SK-N-SH (cell line): ENCODE measurements at regions not wholly inside any gene's neighbourhood (a gene's known extent, or its start where the extent isn't known, plus 50 kb on each side); places are given as distances from the start of the nearest gene placed in this dataset.
A peak's percentile ranks its signal among the peaks of the same experiment; 100 is the strongest.

Experiments used
- CTCF ChIA-PET: fragments of 300-600, 350-600 bp; formaldehyde crosslinking; extraction: SDS; loops from one replicate; lab custom pipeline; 2021; lab: Yijun Ruan, JAX
- POLR2A ChIA-PET: fragments of 350-600 bp; sonication (Branson Sonifier 250); formaldehyde crosslinking; extraction: SDS; loops from one replicate; lab custom pipeline; 2020; ENCODE audit warnings: antibody characterized with exemption, inconsistent platforms; lab: Yijun Ruan, JAX
- DNase-seq: peaks from one replicate; pipeline ENCODE4 v3.0.0; 2012
- H2AFZ ChIP-seq: fragments of 200-600 bp; sonication (generic); 2 replicates; pipeline ENCODE4 v1.8.1; 2016; ENCODE audit warnings: antibody characterized with exemption, mild to moderate bottlenecking, low read depth
- H3F3A ChIP-seq: fragments of 200-600 bp; sonication (generic); replicated peaks from 2 replicates; pipeline ENCODE3; 2016; ENCODE audit warnings: antibody characterized with exemption, mild to moderate bottlenecking; ENCODE audit not compliant: insufficient read depth
- H3K27ac ChIP-seq, 2 experiments: fragments of 200-500 bp in 1 of 2; fragments of 200-600 bp in 1 of 2; sonication (Bioruptor generic) in 1 of 2; sonication (generic), shearing (Covaris generic) in 1 of 2; 2 replicates each; pipeline versions ENCODE4 v1.5.1 to v1.6.1; 2014 to 2016; ENCODE audit warnings: low read depth in 2 of 2, inconsistent platforms in 1 of 2, low read length in 1 of 2, mild to moderate bottlenecking in 1 of 2, mixed read lengths in 1 of 2
- H3K27me3 ChIP-seq: fragments of 200-600 bp; sonication (generic), shearing (Covaris generic); 2 replicates; pipeline ENCODE4 v1.6.1; 2016; ENCODE audit warnings: mixed run types; ENCODE audit not compliant: insufficient read depth
- H3K36me3 ChIP-seq, 2 experiments: fragments of 200-500 bp in 1 of 2; fragments of 200-600 bp in 1 of 2; sonication (Bioruptor generic) in 1 of 2; sonication (generic) in 1 of 2; replicated peaks in 1 of 2; 2 replicates each; pipeline versions ENCODE3 to v1.5.1; 2014 to 2016; ENCODE audit warnings: low read length in 1 of 2, mild to moderate bottlenecking in 1 of 2; ENCODE audit not compliant: insufficient read depth in 2 of 2, control insufficient read depth in 1 of 2
- H3K4me1 ChIP-seq, 2 experiments: fragments of 200-500 bp in 1 of 2; fragments of 200-600 bp in 1 of 2; sonication (Bioruptor generic) in 1 of 2; sonication (generic), shearing (Covaris generic) in 1 of 2; 2 replicates each; pipeline versions ENCODE4 v1.5.1 to v1.6.1; 2014 to 2016; ENCODE audit warnings: low read depth in 1 of 2, low read length in 1 of 2, mixed run types in 1 of 2; ENCODE audit not compliant: insufficient read depth in 2 of 2, control insufficient read depth in 1 of 2
- H3K4me2 ChIP-seq: fragments of 200-600 bp; sonication (generic), shearing (Covaris generic); 2 replicates; pipeline ENCODE4 v1.6.1; 2017; ENCODE audit warnings: mixed run types
- H3K4me3 ChIP-seq, 2 experiments: fragments of 200-500 bp in 1 of 2; fragments of 200-600 bp in 1 of 2; sonication (Bioruptor generic) in 1 of 2; sonication (generic), shearing (Covaris generic) in 1 of 2; 2 replicates each; pipeline versions ENCODE4 v1.5.1 to v1.8.1; 2014 to 2016; ENCODE audit warnings: low read depth in 2 of 2, inconsistent platforms in 1 of 2, low read length in 1 of 2, mild to moderate bottlenecking in 1 of 2, mixed read lengths in 1 of 2, moderate library complexity in 1 of 2
- H3K79me2 ChIP-seq: fragments of 200-600 bp; sonication (generic); 2 replicates; pipeline ENCODE4 v1.8.1; 2017; ENCODE audit warnings: mild to moderate bottlenecking; ENCODE audit not compliant: insufficient read depth
- H3K9ac ChIP-seq: fragments of 200-600 bp; sonication (generic); 2 replicates; pipeline ENCODE4 v1.6.1; 2017; ENCODE audit warnings: mixed run types
- H3K9me2 ChIP-seq: fragments of 200-600 bp; sonication (generic); 2 replicates; pipeline ENCODE4 v1.6.1; 2017; ENCODE audit warnings: mixed run types
- H3K9me3 ChIP-seq: fragments of 200-600 bp; sonication (generic); 2 replicates; pipeline ENCODE4 v1.6.1; 2017; ENCODE audit warnings: mixed run types, mild to moderate bottlenecking, moderate library complexity
- H4K20me1 ChIP-seq: fragments of 200-600 bp; sonication (generic); 2 replicates; pipeline ENCODE4 v1.6.1; 2017; ENCODE audit warnings: mild to moderate bottlenecking, mixed run types; ENCODE audit not compliant: insufficient read depth
- CHD2 ChIP-seq: fragments of 150-350 bp; IDR thresholded peaks from 2 replicates; pipeline ENCODE4 v1.6.1; 2018; ENCODE audit warnings: low read length; ENCODE audit not compliant: partially characterized antibody
- ELF1 ChIP-seq: IDR thresholded peaks from 2 replicates; pipeline ENCODE4 v1.4.0; 2012
- EZH2phosphoT487 ChIP-seq: fragments of 200-600 bp; sonication (generic); IDR thresholded peaks from 2 replicates; pipeline ENCODE4 v1.6.1; 2017; ENCODE audit warnings: low read depth, mixed run types, mild to moderate bottlenecking, antibody characterized with exemption, moderate library complexity, borderline replicate concordance
- FOXJ3 ChIP-seq: sonication (generic); formaldehyde crosslinking; IDR thresholded peaks from 2 replicates; pipeline ENCODE4 v1.5.1; 2020; ENCODE audit warnings: mild to moderate bottlenecking, missing genetic modification reagents
- GATA2 ChIP-seq: sonication (generic); formaldehyde crosslinking; IDR thresholded peaks from 2 replicates; pipeline ENCODE4 v1.5.0; 2020; ENCODE audit warnings: mild to moderate bottlenecking, missing genetic modification reagents
- MAX ChIP-seq: IDR thresholded peaks from 2 replicates; pipeline ENCODE4 v1.4.0; 2012; ENCODE audit warnings: low read depth
- MXI1 ChIP-seq: IDR thresholded peaks from 2 replicates; pipeline ENCODE4 v1.6.1; 2012; ENCODE audit warnings: mild to moderate bottlenecking, low read depth, low read length, improper control_type of control experiment
- NFIC ChIP-seq: IDR thresholded peaks from 2 replicates; pipeline ENCODE4 v1.4.0; 2012; ENCODE audit warnings: borderline replicate concordance
- PBX3 ChIP-seq: IDR thresholded peaks from 2 replicates; pipeline ENCODE4; 2012
- POLR2AphosphoS5 ChIP-seq: IDR thresholded peaks from 2 replicates; pipeline ENCODE4 v1.6.1; 2012; ENCODE audit warnings: low read depth, low read length
- RAD21 ChIP-seq: IDR thresholded peaks from 2 replicates; pipeline ENCODE4 v1.6.1; 2012; ENCODE audit warnings: mild to moderate bottlenecking, low read length
- RCOR1 ChIP-seq: fragments of 150-350 bp; IDR thresholded peaks from 2 replicates; pipeline ENCODE4 v1.6.1; 2017; ENCODE audit warnings: antibody characterized with exemption, low read length
- RFX5 ChIP-seq: IDR thresholded peaks from 2 replicates; pipeline ENCODE4 v1.6.1; 2012; ENCODE audit warnings: mild to moderate bottlenecking, improper control_type of control experiment, low read length
- RXRA ChIP-seq: IDR thresholded peaks from 2 replicates; pipeline ENCODE4 v1.4.0; 2012; ENCODE audit warnings: low read depth, mild to moderate bottlenecking, borderline replicate concordance
- SIN3A ChIP-seq: IDR thresholded peaks from 2 replicates; pipeline ENCODE4 v1.6.1; 2012; ENCODE audit warnings: low read depth, mild to moderate bottlenecking, low read length, moderate library complexity, borderline replicate concordance
- SMC3 ChIP-seq: IDR thresholded peaks from 2 replicates; pipeline ENCODE4 v1.6.1; 2012; ENCODE audit warnings: low read depth, low read length, improper control_type of control experiment
- TCF12 ChIP-seq: IDR thresholded peaks from 2 replicates; pipeline ENCODE4 v1.4.0; 2012
- TEAD4 ChIP-seq: IDR thresholded peaks from 2 replicates; pipeline ENCODE4 v1.4.0; 2012; ENCODE audit warnings: mild to moderate bottlenecking, borderline replicate concordance; ENCODE audit not compliant: insufficient read depth
- YY1 ChIP-seq: IDR thresholded peaks from 2 replicates; pipeline ENCODE4 v1.4.0; 2012; ENCODE audit warnings: low read depth, mild to moderate bottlenecking
- WGBS: methylation state at CpG from one replicate; pipeline ENCODE4 v1.1.6; 2017; ENCODE audit warnings: low lambda C conversion rate; 5-methylcytosine and 5-hydroxymethylcytosine counted together
- TF ChIP-seq, protein P1 (sequence below): IDR thresholded peaks from 2 replicates; pipeline ENCODE4 v1.4.0; 2012; ENCODE audit warnings: low read depth, borderline replicate concordance
- TF ChIP-seq, protein P2 (sequence below): fragments of 150-350 bp; IDR thresholded peaks from 2 replicates; pipeline ENCODE4 v1.6.1; 2016; ENCODE audit warnings: mild to moderate bottlenecking, low read depth, low read length

- CTCF ChIA-PET: no interaction called here
- TF ChIP-seq, protein P1, sequence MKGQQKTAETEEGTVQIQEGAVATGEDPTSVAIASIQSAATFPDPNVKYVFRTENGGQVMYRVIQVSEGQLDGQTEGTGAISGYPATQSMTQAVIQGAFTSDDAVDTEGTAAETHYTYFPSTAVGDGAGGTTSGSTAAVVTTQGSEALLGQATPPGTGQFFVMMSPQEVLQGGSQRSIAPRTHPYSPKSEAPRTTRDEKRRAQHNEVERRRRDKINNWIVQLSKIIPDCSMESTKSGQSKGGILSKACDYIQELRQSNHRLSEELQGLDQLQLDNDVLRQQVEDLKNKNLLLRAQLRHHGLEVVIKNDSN: no peak
- TF ChIP-seq CHD2 (no peak), MAX (no peak), GATA2 (CRISPR knock-in tag) (no peak), MXI1 (no peak), RXRA (no peak), FOXJ3 (CRISPR knock-in tag) (no peak), TCF12 (no peak), SMC3 (no peak), ELF1 (no peak), RAD21 (no peak), RCOR1 (no peak), PBX3 (no peak)
- TF ChIP-seq, protein P2, sequence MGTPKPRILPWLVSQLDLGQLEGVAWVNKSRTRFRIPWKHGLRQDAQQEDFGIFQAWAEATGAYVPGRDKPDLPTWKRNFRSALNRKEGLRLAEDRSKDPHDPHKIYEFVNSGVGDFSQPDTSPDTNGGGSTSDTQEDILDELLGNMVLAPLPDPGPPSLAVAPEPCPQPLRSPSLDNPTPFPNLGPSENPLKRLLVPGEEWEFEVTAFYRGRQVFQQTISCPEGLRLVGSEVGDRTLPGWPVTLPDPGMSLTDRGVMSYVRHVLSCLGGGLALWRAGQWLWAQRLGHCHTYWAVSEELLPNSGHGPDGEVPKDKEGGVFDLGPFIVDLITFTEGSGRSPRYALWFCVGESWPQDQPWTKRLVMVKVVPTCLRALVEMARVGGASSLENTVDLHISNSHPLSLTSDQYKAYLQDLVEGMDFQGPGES: no peak
- TF ChIP-seq, all 33 proteins: peak for 0
- POLR2A ChIA-PET: no interaction called here
These were observed 158.0 kb upstream of the DMRTA1 start for GRCh38 chr9:22288661-22289060.

GRCh38 chr9:22307013-22307711 is 139.5 kb upstream of the DMRTA1 start:
- Histone ChIP-seq H3K9me3 (no peaks in the 10 kb centered on the region), H3K27me3 (no peaks in the 10 kb centered on the region), H3K79me2 (no peaks in the 10 kb centered on the region), H3K9me2 (no peaks in the 10 kb centered on the region), H3K4me3 (peak overlapping the region in 1 of 2 experiments; percentile 37; a peak in 1 of 4 replicates), H3K4me2 (no peak overlapping the region), H3K9ac (no peak overlapping the region), H3K27ac (no peak overlapping the region), H2AFZ (no peak overlapping the region), H3K36me3 (no peaks in the 10 kb centered on the region), H3K4me1 (no peaks in the 10 kb centered on the region), H3F3A (no peaks in the 10 kb centered on the region), H4K20me1 (no peaks in the 10 kb centered on the region)
- ChIA-PET POLR2A (no interaction called here), CTCF (interaction anchor here (0.6 to 2.3 kb wide), 5 partner anchors 17 to 172 kb away, joined by 3 to 11 read pairs (median 3); no protein-coding TSS in a partner anchor)
- no peak for DNase-seq
- WGBS: 2% methylated on average over 2 of the region's 2 CpGs
- TF ChIP-seq RAD21 (peak; percentile 62), RFX5 (no peak), EZH2phosphoT487 (no peak), YY1 (no peak), TEAD4 (no peak), TCF12 (no peak), NFIC (no peak), POLR2AphosphoS5 (no peak), SMC3 (peak; percentile 29; the same call in 1 of the 2 replicates), SIN3A (no peak)
- TF ChIP-seq, protein P1: no peak
- TF ChIP-seq, protein P2: no peak

More at GRCh38 chr9:22288661-22289060, 158.0 kb upstream of the DMRTA1 start:
- Histone ChIP-seq H3K9me3 (no peaks in the 10 kb centered on the region), H4K20me1 (no peaks in the 10 kb centered on the region), H3K4me3 (no peak overlapping the region), H3K27ac (no peak overlapping the region), H3K27me3 (no peaks in the 10 kb centered on the region; the same call in 1 of the 2 replicates), H2AFZ (no peak overlapping the region), H3F3A (no peaks in the 10 kb centered on the region), H3K79me2 (no peaks in the 10 kb centered on the region), H3K4me2 (no peak overlapping the region), H3K36me3 (no peaks in the 10 kb centered on the region), H3K4me1 (no peaks in the 10 kb centered on the region), H3K9ac (no peak overlapping the region), H3K9me2 (no peaks in the 10 kb centered on the region)
- DNase-seq: no peak
- WGBS: 41% methylated on average over 1 of the region's 1 CpG
